T-cell (primary cell): ENCODE measurements at regions not wholly inside any gene's neighbourhood (a gene's known extent, or its start where the extent isn't known, plus 50 kb on each side); places are given as distances from the start of the nearest gene placed in this dataset.
A peak's percentile ranks its signal among the peaks of the same experiment; 100 is the strongest.

Source experiments
- ATAC-seq, 4 experiments: fragments of 200-7000 bp in 3 of 4; fragments of 150-1000 bp in 1 of 4; cut with Tn5 transposase; replicated peaks in 1 of 4; 1 replicate in 3 of 4; 2 replicates in 1 of 4; pipeline ENCODE4 v1.10.0; 2021; ENCODE audit warnings: moderate library complexity in 3 of 4, mild to moderate bottlenecking in 2 of 4, moderate number of reproducible peaks in 1 of 4
- CTCF ChIA-PET, 2 donors: fragments of 300-600 bp; sonication (Branson Sonifier 250); formaldehyde crosslinking; loops; one replicate each; lab custom pipeline; 2022; ENCODE audit warnings: antibody characterized with exemption in 2 of 2; lab: Charles Lee
- POLR2A ChIA-PET, 2 donors: fragments of 300-600 bp; sonication (Branson Sonifier 250); formaldehyde crosslinking; loops; one replicate each; lab custom pipeline; 2022; ENCODE audit warnings: antibody characterized with exemption in 2 of 2; lab: Charles Lee
- DNase-seq, 35 experiments: peaks; one replicate each; pipeline versions ENCODE4 v3.0.0 to v3.0.0-alpha.2; 2013 to 2023
- H3K27ac ChIP-seq: one replicate; pipeline ENCODE4 v1.5.1; 2013; ENCODE audit warnings: low read length
- H3K27me3 ChIP-seq, 2 experiments: replicated peaks in 1 of 2; 1 replicate in 1 of 2; 2 replicates in 1 of 2; pipeline versions ENCODE4 v1.6.1 to v1.7.0; 2013; ENCODE audit warnings: low read length in 1 of 2, mixed read lengths in 1 of 2; ENCODE audit not compliant: control insufficient read depth in 2 of 2, insufficient read depth in 2 of 2; ENCODE audit errors: extremely low read depth in 1 of 2
- H3K36me3 ChIP-seq, 2 donors: 1 replicate in 1 of 2; 2 replicates in 1 of 2; pipeline versions ENCODE4 v1.6.1 to v1.7.0; 2013; ENCODE audit warnings: low read length in 1 of 2; ENCODE audit not compliant: control insufficient read depth in 2 of 2, insufficient read depth in 1 of 2; ENCODE audit errors: extremely low read depth in 1 of 2
- H3K4me1 ChIP-seq, 2 experiments: 1 replicate in 1 of 2; 2 replicates in 1 of 2; pipeline versions ENCODE4 v1.6.1 to v1.7.0; 2013; ENCODE audit warnings: low read length in 2 of 2, mixed read lengths in 1 of 2; ENCODE audit not compliant: insufficient read depth in 2 of 2, control insufficient read depth in 1 of 2; ENCODE audit errors: extremely low read depth in 1 of 2
- H3K4me3 ChIP-seq, 2 donors: 1 replicate in 1 of 2; 2 replicates in 1 of 2; pipeline versions ENCODE4 v1.5.1 to v1.7.0; 2013; ENCODE audit warnings: mild to moderate bottlenecking in 2 of 2, low read length in 1 of 2, moderate library complexity in 1 of 2; ENCODE audit not compliant: control insufficient read depth in 1 of 2; ENCODE audit errors: extremely low read depth in 1 of 2
- H3K9me3 ChIP-seq: 2 replicates; pipeline ENCODE4 v1.7.0; 2013
- H3K27ac Mint-ChIP-seq, 2 donors: one replicate each; pipeline ENCODE4 v1.8.0; 2020 to 2021; ENCODE audit warnings: mild to moderate bottlenecking in 2 of 2, mixed read lengths in 2 of 2
- H3K27me3 Mint-ChIP-seq, 2 donors: one replicate each; pipeline ENCODE4 v1.8.0; 2021 to 2022; ENCODE audit warnings: mixed read lengths in 2 of 2
- H3K36me3 Mint-ChIP-seq: one replicate; pipeline ENCODE4 v1.8.0; 2021; ENCODE audit warnings: mixed read lengths
- H3K4me1 Mint-ChIP-seq, 3 donors: one replicate each; pipeline ENCODE4 v1.8.0; 2020 to 2022; ENCODE audit warnings: mixed read lengths in 3 of 3, mild to moderate bottlenecking in 1 of 3
- H3K4me3 Mint-ChIP-seq, 3 donors: one replicate each; pipeline ENCODE4 v1.8.0; 2020 to 2022; ENCODE audit warnings: mild to moderate bottlenecking in 3 of 3, mixed read lengths in 3 of 3, moderate library complexity in 3 of 3
- H3K9me3 Mint-ChIP-seq, 3 donors: one replicate each; pipeline ENCODE4 v1.8.0; 2020 to 2022; ENCODE audit warnings: mixed read lengths in 3 of 3
- WGBS: methylation state at CpG from one replicate; pipeline ENCODE4 v1.1.5; 2013; ENCODE audit warnings: missing lambda C conversion rate; ENCODE audit not compliant: insufficient coverage; 5-methylcytosine and 5-hydroxymethylcytosine counted together

DNA sequence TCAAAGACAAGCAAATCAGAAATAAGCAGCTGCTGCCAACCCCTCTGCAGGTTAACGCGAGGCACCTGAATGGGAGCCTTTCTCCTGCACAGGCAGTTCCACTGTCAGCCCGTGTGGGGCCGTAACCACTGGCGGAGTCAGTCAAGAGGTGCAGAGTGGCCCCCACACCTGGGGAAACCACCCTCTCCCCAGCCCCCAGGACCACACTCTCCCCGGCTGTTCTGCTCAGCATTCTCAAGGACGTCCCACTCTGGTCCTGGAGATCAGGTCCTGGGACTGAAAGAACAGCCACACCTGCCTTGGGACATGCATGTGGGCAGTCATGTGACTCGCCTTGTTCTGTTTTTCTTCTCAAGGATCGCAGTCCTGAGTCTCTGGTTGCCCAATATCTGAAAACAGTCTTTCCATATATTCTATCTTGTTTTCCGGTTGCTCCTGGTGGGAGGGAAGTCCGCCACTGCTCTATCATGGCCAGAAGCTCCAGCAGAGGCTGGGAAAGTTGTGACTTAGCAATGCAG lies 252.5 kb downstream of the PTPRU start:
- H3K36me3 ChIP-seq = no peaks in the 10 kb centered on the region
- WGBS = 83% methylated on average over 7 of the region's 11 CpGs
- H3K9me3 ChIP-seq = no peaks in the 10 kb centered on the region
- Mint-ChIP-seq H3K36me3 (no peaks in the 10 kb centered on the region), H3K27me3 (peaks cover 21 to 23% of the 10 kb centered on the region in 2 donors), H3K4me3 (no peak overlapping the region), H3K4me1 (no peaks in the 10 kb centered on the region), H3K9me3 (no peaks in the 10 kb centered on the region), H3K27ac (no peak overlapping the region)
- POLR2A ChIA-PET = no interaction called here
- no peaks in the 10 kb centered on the region for H3K4me1 ChIP-seq
- H3K4me3 ChIP-seq = no peak overlapping the region
- DNase-seq = no peak
- no peak overlapping the region for H3K27ac ChIP-seq
- ATAC-seq = no peak
- peaks cover 0 to 33% of the 10 kb centered on the region in 2 experiments for H3K27me3 ChIP-seq
- CTCF ChIA-PET = no interaction called here

- no peaks in the 10 kb centered on the region for H3K9me3 ChIP-seq
- H3K4me3 Mint-ChIP-seq = no peak overlapping the region
- H3K4me3 ChIP-seq = no peak overlapping the region
- H3K27ac ChIP-seq = no peak overlapping the region
- no peak overlapping the region for H3K27ac Mint-ChIP-seq
- H3K27me3 ChIP-seq = peaks cover 0 to 33% of the 10 kb centered on the region in 2 experiments
- H3K36me3 ChIP-seq = no peaks in the 10 kb centered on the region
- no peaks in the 10 kb centered on the region for H3K4me1 Mint-ChIP-seq
- H3K36me3 Mint-ChIP-seq = no peaks in the 10 kb centered on the region
- ChIA-PET CTCF (no interaction called here), POLR2A (no interaction called here)
- peaks cover 18 to 24% of the 10 kb centered on the region in 2 donors for H3K27me3 Mint-ChIP-seq
- DNase-seq = no peak
- H3K9me3 Mint-ChIP-seq = no peaks in the 10 kb centered on the region
- 83% methylated on average over 20 of the region's 22 CpGs for WGBS
- H3K4me1 ChIP-seq = no peaks in the 10 kb centered on the region
- ATAC-seq = no peak
These were observed 251.9 kb downstream of the PTPRU start for GRCh38 chr1:29488086-29488793.

GRCh38 chr1:29487291-29487690 lies 251.0 kb downstream of the PTPRU start:
- Mint-ChIP-seq H3K36me3 (no peaks in the 10 kb centered on the region), H3K4me1 (no peaks in the 10 kb centered on the region), H3K27ac (no peak overlapping the region), H3K4me3 (no peak overlapping the region), H3K9me3 (no peaks in the 10 kb centered on the region), H3K27me3 (peaks cover 21 to 24% of the 10 kb centered on the region in 2 donors)
- Histone ChIP-seq H3K4me3 (no peak overlapping the region), H3K9me3 (no peaks in the 10 kb centered on the region), H3K27me3 (peaks cover 0 to 33% of the 10 kb centered on the region in 2 experiments), H3K36me3 (no peaks in the 10 kb centered on the region), H3K4me1 (no peaks in the 10 kb centered on the region), H3K27ac (no peak overlapping the region)
- DNase-seq (no peak), ATAC-seq (no peak)
- ChIA-PET CTCF (no interaction called here), POLR2A (no interaction called here)
- WGBS = 91% methylated on average over 3 of the region's 6 CpGs

- POLR2A ChIA-PET = no interaction called here
- Histone ChIP-seq H3K27me3 (peaks cover 0 to 31% of the 10 kb centered on the region in 2 experiments), H3K9me3 (no peaks in the 10 kb centered on the region), H3K36me3 (no peaks in the 10 kb centered on the region), H3K4me3 (no peak overlapping the region), H3K27ac (no peak overlapping the region), H3K4me1 (no peaks in the 10 kb centered on the region)
- CTCF ChIA-PET = no interaction called here
- WGBS = 57% methylated on average over 5 of the region's 5 CpGs
- no peak for DNase-seq
- no peak overlapping the region for H3K4me3 Mint-ChIP-seq
- no peak overlapping the region for H3K27ac Mint-ChIP-seq
- peaks cover 24% of the 10 kb centered on the region in 2 donors for H3K27me3 Mint-ChIP-seq
- H3K4me1 Mint-ChIP-seq = no peaks in the 10 kb centered on the region
- peaks cover 0 to 1% (median 0%) of the 10 kb centered on the region in 3 donors for H3K9me3 Mint-ChIP-seq
- peak in 1 of 4 experiments; percentile 14 for ATAC-seq
- no peaks in the 10 kb centered on the region for H3K36me3 Mint-ChIP-seq
These were observed 249.0 kb downstream of the PTPRU start for GRCh38 chr1:29485096-29485925.

GRCh38 chr1:29482991-29483390 lies 246.7 kb downstream of the PTPRU start:
- Histone ChIP-seq H3K36me3 (no peaks in the 10 kb centered on the region), H3K4me3 (no peak overlapping the region), H3K9me3 (no peaks in the 10 kb centered on the region), H3K27me3 (peaks cover 5 to 27% of the 10 kb centered on the region in 2 experiments), H3K4me1 (no peaks in the 10 kb centered on the region), H3K27ac (no peak overlapping the region)
- DNase-seq (no peak), ATAC-seq (no peak)
- Mint-ChIP-seq H3K27ac (no peak overlapping the region), H3K4me3 (no peak overlapping the region), H3K27me3 (peaks cover 23 to 27% of the 10 kb centered on the region in 2 donors), H3K4me1 (no peaks in the 10 kb centered on the region), H3K36me3 (no peaks in the 10 kb centered on the region), H3K9me3 (peaks cover 0 to 1% (median 0%) of the 10 kb centered on the region in 3 donors)
- ChIA-PET CTCF (no interaction called here), POLR2A (no interaction called here)
- WGBS = 73% methylated on average over 4 of the region's 6 CpGs

- H3K9me3 Mint-ChIP-seq = peaks cover 0 to 1% (median 0%) of the 10 kb centered on the region in 3 donors
- peaks cover 2% of the 10 kb centered on the region for H3K9me3 ChIP-seq
- H3K27me3 ChIP-seq = peaks cover 10 to 30% of the 10 kb centered on the region in 2 experiments
- CTCF ChIA-PET = no interaction called here
- no peak overlapping the region for H3K4me3 Mint-ChIP-seq
- H3K4me1 ChIP-seq = no peaks in the 10 kb centered on the region
- no peaks in the 10 kb centered on the region for H3K36me3 ChIP-seq
- 75% methylated on average over 2 of the region's 2 CpGs for WGBS
- DNase-seq = no peak
- peaks cover 26 to 28% of the 10 kb centered on the region in 2 donors for H3K27me3 Mint-ChIP-seq
- no peak overlapping the region for H3K27ac Mint-ChIP-seq
- POLR2A ChIA-PET = no interaction called here
- no peak for ATAC-seq
- H3K4me1 Mint-ChIP-seq = no peaks in the 10 kb centered on the region
- H3K27ac ChIP-seq = no peak overlapping the region
- no peak overlapping the region for H3K4me3 ChIP-seq
- no peaks in the 10 kb centered on the region for H3K36me3 Mint-ChIP-seq
These were observed 245.7 kb downstream of the PTPRU start for GRCh38 chr1:29482064-29482463.
